ENCODE measurements at regions not wholly inside any gene's neighbourhood (a gene's known extent, or its start where the extent isn't known, plus 50 kb on each side); places are given as distances from the start of the nearest gene placed in this dataset.

GRCh38 chr3:87614998-87615397 is 338.6 kb upstream of the POU1F1 start:
- intact Hi-C loops (cut with micrococcal nuclease) = no loop called here
- DNase-seq = no peak
- ChIA-PET POLR2A (no interaction called here), CTCF (no interaction called here)
- Mint-ChIP-seq H3K4me1 (ENCODE audit: low read depth) (no peaks in the 10 kb centered on the region), H3K4me3 (no peak overlapping the region), H3K27ac (no peak overlapping the region), H3K9me3 (peaks cover 22% of the 10 kb centered on the region), H3K36me3 (peaks cover 1% of the 10 kb centered on the region), H3K27me3 (no peaks in the 10 kb centered on the region)

GRCh38 chr3:87607234-87607633 is 330.9 kb upstream of the POU1F1 start:
- H3K4me3 Mint-ChIP-seq = no peak overlapping the region
- POLR2A ChIA-PET = no interaction called here

GRCh38 chr3:87595798-87596197 is 319.4 kb upstream of the POU1F1 start:
- no peaks in the 10 kb centered on the region for H3K27me3 Mint-ChIP-seq
- H3K4me1 Mint-ChIP-seq (ENCODE audit: low read depth) = no peaks in the 10 kb centered on the region
- no peak overlapping the region for H3K4me3 Mint-ChIP-seq
- peaks cover 16% of the 10 kb centered on the region for H3K9me3 Mint-ChIP-seq
- H3K27ac Mint-ChIP-seq = no peak overlapping the region
- no peak for DNase-seq
- CTCF ChIA-PET = no interaction called here
- H3K36me3 Mint-ChIP-seq = peaks cover 3% of the 10 kb centered on the region
- POLR2A ChIA-PET = no interaction called here
- intact Hi-C loops (cut with micrococcal nuclease) = no loop called here

More at GRCh38 chr3:87607234-87607633, 330.9 kb upstream of the POU1F1 start:
- H3K36me3 Mint-ChIP-seq = no peaks in the 10 kb centered on the region
- intact Hi-C loops (cut with micrococcal nuclease) = no loop called here
- no peaks in the 10 kb centered on the region for H3K4me1 Mint-ChIP-seq (ENCODE audit: low read depth)
- no peak for DNase-seq
- peaks cover 16% of the 10 kb centered on the region for H3K9me3 Mint-ChIP-seq
- no peaks in the 10 kb centered on the region for H3K27me3 Mint-ChIP-seq
- CTCF ChIA-PET = no interaction called here
- H3K27ac Mint-ChIP-seq = no peak overlapping the region

- intact Hi-C loops (cut with micrococcal nuclease) = no loop called here
These were observed 304.9 kb upstream of the POU1F1 start for GRCh38 chr3:87581240-87581639.

GRCh38 chr3:87576752-87577151 is 300.4 kb upstream of the POU1F1 start:
- ChIA-PET CTCF (no interaction called here), POLR2A (no interaction called here)
- Mint-ChIP-seq H3K36me3 (no peaks in the 10 kb centered on the region), H3K4me1 (ENCODE audit: low read depth) (no peaks in the 10 kb centered on the region), H3K27me3 (no peaks in the 10 kb centered on the region), H3K4me3 (no peak overlapping the region), H3K9me3 (no peaks in the 10 kb centered on the region), H3K27ac (no peak overlapping the region)
- intact Hi-C loops (cut with micrococcal nuclease) = no loop called here
- no peak for DNase-seq

More at GRCh38 chr3:87581240-87581639, 304.9 kb upstream of the POU1F1 start:
- H3K4me3 Mint-ChIP-seq = no peak overlapping the region
- no peaks in the 10 kb centered on the region for H3K36me3 Mint-ChIP-seq
- ChIA-PET CTCF (interaction anchor here (1.5 kb wide), 1 partner anchor 230 kb away, joined by 5 read pairs; no protein-coding TSS in a partner anchor), POLR2A (no interaction called here)
- H3K4me1 Mint-ChIP-seq (ENCODE audit: low read depth) = no peaks in the 10 kb centered on the region
- H3K9me3 Mint-ChIP-seq = no peaks in the 10 kb centered on the region
- DNase-seq = no peak
- no peaks in the 10 kb centered on the region for H3K27me3 Mint-ChIP-seq
- no peak overlapping the region for H3K27ac Mint-ChIP-seq

GRCh38 chr3:87575550-87575949 is 299.2 kb upstream of the POU1F1 start:
- ChIA-PET CTCF (no interaction called here), POLR2A (no interaction called here)
- H3K9me3 Mint-ChIP-seq = no peaks in the 10 kb centered on the region
- H3K4me3 Mint-ChIP-seq = no peak overlapping the region
- H3K4me1 Mint-ChIP-seq (ENCODE audit: low read depth) = no peaks in the 10 kb centered on the region
- intact Hi-C loops (cut with micrococcal nuclease) = no loop called here
- H3K27me3 Mint-ChIP-seq = no peaks in the 10 kb centered on the region
- H3K36me3 Mint-ChIP-seq = no peaks in the 10 kb centered on the region
- DNase-seq = no peak
- no peak overlapping the region for H3K27ac Mint-ChIP-seq

GRCh38 chr3:87568331-87568730 is 291.9 kb upstream of the POU1F1 start:
- Mint-ChIP-seq H3K4me1 (ENCODE audit: low read depth) (no peaks in the 10 kb centered on the region), H3K9me3 (no peaks in the 10 kb centered on the region), H3K4me3 (no peak overlapping the region), H3K27ac (no peak overlapping the region), H3K27me3 (no peaks in the 10 kb centered on the region), H3K36me3 (no peaks in the 10 kb centered on the region)
- intact Hi-C loops (cut with micrococcal nuclease) = no loop called here
- DNase-seq = no peak
- ChIA-PET CTCF (no interaction called here), POLR2A (no interaction called here)

- Mint-ChIP-seq H3K27me3 (no peaks in the 10 kb centered on the region), H3K27ac (no peak overlapping the region), H3K36me3 (no peaks in the 10 kb centered on the region), H3K9me3 (no peaks in the 10 kb centered on the region), H3K4me1 (ENCODE audit: low read depth) (no peaks in the 10 kb centered on the region), H3K4me3 (no peak overlapping the region)
- intact Hi-C loops (cut with micrococcal nuclease) = no loop called here
- DNase-seq = no peak
- ChIA-PET CTCF (no interaction called here), POLR2A (no interaction called here)
These were observed 288.1 kb upstream of the POU1F1 start for GRCh38 chr3:87564438-87564837.

GRCh38 chr3:87563712-87564111 is 287.3 kb upstream of the POU1F1 start:
- intact Hi-C loops (cut with micrococcal nuclease) = no loop called here
- POLR2A ChIA-PET = no interaction called here
- no peak for DNase-seq
- CTCF ChIA-PET = no interaction called here
- Mint-ChIP-seq H3K4me3 (no peak overlapping the region), H3K36me3 (no peaks in the 10 kb centered on the region), H3K27ac (no peak overlapping the region), H3K9me3 (no peaks in the 10 kb centered on the region), H3K4me1 (ENCODE audit: low read depth) (no peaks in the 10 kb centered on the region), H3K27me3 (no peaks in the 10 kb centered on the region)

- no peak for DNase-seq
- intact Hi-C loops (cut with micrococcal nuclease) = no loop called here
- Mint-ChIP-seq H3K27ac (no peak overlapping the region), H3K4me3 (no peak overlapping the region), H3K36me3 (no peaks in the 10 kb centered on the region), H3K27me3 (no peaks in the 10 kb centered on the region), H3K9me3 (no peaks in the 10 kb centered on the region), H3K4me1 (ENCODE audit: low read depth) (no peaks in the 10 kb centered on the region)
- POLR2A ChIA-PET = no interaction called here
- CTCF ChIA-PET = no interaction called here
These were observed 282.1 kb upstream of the POU1F1 start for GRCh38 chr3:87558492-87558891.

GRCh38 chr3:87555290-87555689 is 278.9 kb upstream of the POU1F1 start:
- no peak for DNase-seq
- ChIA-PET CTCF (no interaction called here), POLR2A (no interaction called here)
- Mint-ChIP-seq H3K27me3 (no peaks in the 10 kb centered on the region), H3K9me3 (no peaks in the 10 kb centered on the region), H3K4me3 (no peak overlapping the region), H3K27ac (no peak overlapping the region), H3K4me1 (ENCODE audit: low read depth) (no peaks in the 10 kb centered on the region), H3K36me3 (no peaks in the 10 kb centered on the region)
- intact Hi-C loops (cut with micrococcal nuclease) = no loop called here

GRCh38 chr3:87553058-87553457 is 276.7 kb upstream of the POU1F1 start:
- no peaks in the 10 kb centered on the region for H3K4me1 Mint-ChIP-seq (ENCODE audit: low read depth)
- no peaks in the 10 kb centered on the region for H3K27me3 Mint-ChIP-seq
- CTCF ChIA-PET = no interaction called here
- POLR2A ChIA-PET = no interaction called here
- no peak overlapping the region for H3K27ac Mint-ChIP-seq
- no peak for DNase-seq
- H3K36me3 Mint-ChIP-seq = no peaks in the 10 kb centered on the region
- no peak overlapping the region for H3K4me3 Mint-ChIP-seq
- no peaks in the 10 kb centered on the region for H3K9me3 Mint-ChIP-seq
- intact Hi-C loops (cut with micrococcal nuclease) = no loop called here

- Mint-ChIP-seq H3K4me3 (no peak overlapping the region), H3K4me1 (ENCODE audit: low read depth) (no peaks in the 10 kb centered on the region), H3K27me3 (no peaks in the 10 kb centered on the region), H3K27ac (no peak overlapping the region), H3K36me3 (no peaks in the 10 kb centered on the region), H3K9me3 (no peaks in the 10 kb centered on the region)
- ChIA-PET POLR2A (no interaction called here), CTCF (no interaction called here)
- DNase-seq = no peak
- intact Hi-C loops (cut with micrococcal nuclease) = no loop called here
These were observed 274.5 kb upstream of the POU1F1 start for GRCh38 chr3:87550892-87551291.

- POLR2A ChIA-PET = no interaction called here
These were observed 272.8 kb upstream of the POU1F1 start for GRCh38 chr3:87549208-87549607.

More at GRCh38 chr3:87549208-87549607, 272.8 kb upstream of the POU1F1 start:
- H3K4me1 Mint-ChIP-seq (ENCODE audit: low read depth) = no peaks in the 10 kb centered on the region
- intact Hi-C loops (cut with micrococcal nuclease) = no loop called here
- H3K36me3 Mint-ChIP-seq = no peaks in the 10 kb centered on the region
- H3K4me3 Mint-ChIP-seq = no peak overlapping the region
- no peaks in the 10 kb centered on the region for H3K9me3 Mint-ChIP-seq
- no peak overlapping the region for H3K27ac Mint-ChIP-seq
- CTCF ChIA-PET = no interaction called here
- no peak for DNase-seq
- H3K27me3 Mint-ChIP-seq = no peaks in the 10 kb centered on the region

Measured in activated CD4-positive, alpha-beta memory T cell treated with anti-CD3 and anti-CD28 coated beads for 36 hours (primary cell).